ENCODE measurements at regions not wholly inside any gene's neighbourhood (a gene's known extent, or its start where the extent isn't known, plus 50 kb on each side); places are given as distances from the start of the nearest gene placed in this dataset.

- no peak for TF ChIP-seq POLR2A (IDR thresholded peaks at IDR 0.05; ENCODE audit: low read length)
- no peak for TF ChIP-seq GATA1 (IDR thresholded peaks at IDR 0.05; ENCODE audit: low read depth, low read length)
Observed at GRCh38 chr2:185241556-185241955, 497.0 kb upstream of the FSIP2 start.
